ENCODE measurements at regions not wholly inside any gene's neighbourhood (a gene's known extent, or its start where the extent isn't known, plus 50 kb on each side); places are given as distances from the start of the nearest gene placed in this dataset.

DNA sequence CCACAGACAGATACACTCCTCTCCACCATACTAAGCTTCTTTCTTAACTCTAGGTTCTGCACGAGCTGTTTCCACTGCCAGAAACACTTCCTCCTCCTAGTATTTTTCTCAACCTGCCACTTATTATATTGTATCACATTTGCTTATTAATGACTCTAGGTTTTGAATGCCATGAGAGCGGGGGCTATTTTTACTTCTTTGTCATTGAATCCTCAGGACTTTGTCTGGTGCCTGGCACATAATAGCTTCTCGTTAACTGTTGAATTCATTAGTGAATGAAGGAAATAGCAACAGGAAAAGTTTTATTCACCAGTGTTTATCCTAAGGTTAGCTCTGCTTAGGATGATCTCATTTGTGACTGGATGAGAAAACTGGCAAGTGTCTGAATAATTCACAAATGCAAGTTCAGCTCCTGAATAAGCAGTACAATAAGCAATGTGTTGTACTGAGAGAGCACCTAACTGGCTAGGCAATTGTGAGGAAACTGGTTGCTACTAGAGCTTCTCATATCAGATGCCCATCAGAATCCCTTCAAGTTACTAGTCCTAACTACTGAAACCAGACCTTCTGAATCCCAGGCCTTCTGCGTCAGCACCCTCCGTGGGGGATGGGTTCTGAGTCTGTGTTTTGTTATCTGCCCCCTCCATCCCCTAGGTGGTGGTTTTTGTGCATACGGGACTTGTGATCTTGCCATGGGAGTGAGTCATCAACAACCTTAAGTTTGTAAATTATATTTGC lies 92.7 kb downstream of the LSMEM1 start:
- peaks cover 4% of the 10 kb centered on the region for H3K9me3 ChIP-seq
- POLR2A ChIA-PET, result no interaction called here
- peaks cover 0 to 4% of the 10 kb centered on the region in 2 experiments for H3K4me1 ChIP-seq (ENCODE audit: control insufficient read depth in 1 of 2, extremely low read depth in 1 of 2, insufficient read depth in 2 of 2, low read length in 2 of 2)
- WGBS (ENCODE audit: insufficient coverage), result no CpG with 5 or more reads among the region's 6 CpGs
- peaks cover 12 to 18% (median 12%) of the 10 kb centered on the region in 3 donors for H3K4me1 Mint-ChIP-seq
- H3K4me3 ChIP-seq (ENCODE audit: control insufficient read depth in 1 of 2, extremely low read depth in 1 of 2, low read length in 1 of 2), result no peak overlapping the region
- CTCF ChIA-PET, result no interaction called here
- no peak overlapping the region for H3K27ac Mint-ChIP-seq
- H3K4me3 Mint-ChIP-seq, result no peak overlapping the region
- peaks cover 0 to 2% of the 10 kb centered on the region in 2 donors for H3K27me3 Mint-ChIP-seq
- H3K9me3 Mint-ChIP-seq, result peaks cover 0 to 5% (median 2%) of the 10 kb centered on the region in 3 donors
- ATAC-seq (replicated peaks in 1 of 4) (no peak), DNase-seq (no peak)
- H3K36me3 ChIP-seq (ENCODE audit: control insufficient read depth in 2 of 2, extremely low read depth in 1 of 2, insufficient read depth in 1 of 2, low read length in 1 of 2), result no peaks in the 10 kb centered on the region
- no peak overlapping the region for H3K27ac ChIP-seq (ENCODE audit: low read length)
- H3K27me3 ChIP-seq (replicated peaks in 1 of 2; ENCODE audit: control insufficient read depth in 2 of 2, extremely low read depth in 1 of 2, insufficient read depth in 2 of 2, low read length in 1 of 2), result no peaks in the 10 kb centered on the region
- no peaks in the 10 kb centered on the region for H3K36me3 Mint-ChIP-seq

DNA sequence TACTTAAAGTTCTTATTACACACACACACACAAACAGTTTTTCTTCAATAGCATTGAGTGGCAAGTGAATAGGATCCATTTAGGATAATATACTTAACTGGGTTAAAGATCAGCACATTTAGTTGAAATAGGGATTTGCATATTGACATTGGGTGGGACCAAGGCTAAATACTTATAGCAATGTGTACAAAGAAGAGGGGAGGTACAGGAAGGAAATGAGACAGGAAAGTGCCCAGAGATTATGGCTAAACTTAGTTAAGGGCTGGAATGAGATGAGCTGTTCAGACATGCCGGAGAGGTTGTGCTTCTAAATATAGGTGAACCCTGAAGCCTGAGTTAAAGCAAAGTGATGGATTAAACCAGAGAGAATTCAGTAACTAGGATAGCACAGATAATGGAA lies 95.1 kb downstream of the LSMEM1 start:
- CTCF ChIA-PET, result no interaction called here
- ATAC-seq (replicated peaks in 1 of 4) (no peak), DNase-seq (no peak)
- H3K27ac ChIP-seq (ENCODE audit: low read length), result no peak overlapping the region
- no peaks in the 10 kb centered on the region for H3K27me3 ChIP-seq (replicated peaks in 1 of 2; ENCODE audit: control insufficient read depth in 2 of 2, extremely low read depth in 1 of 2, insufficient read depth in 2 of 2, low read length in 1 of 2)
- POLR2A ChIA-PET, result no interaction called here
- Mint-ChIP-seq H3K4me3 (no peak overlapping the region), H3K27me3 (no peaks in the 10 kb centered on the region), H3K36me3 (no peaks in the 10 kb centered on the region), H3K4me1 (peaks cover 12 to 18% (median 12%) of the 10 kb centered on the region in 3 donors), H3K9me3 (peaks cover 0 to 5% (median 2%) of the 10 kb centered on the region in 3 donors), H3K27ac (no peak overlapping the region)
- WGBS (ENCODE audit: insufficient coverage), result 100% methylated on average over 1 of the region's 1 CpG
- peaks cover 0 to 4% of the 10 kb centered on the region in 2 experiments for H3K4me1 ChIP-seq (ENCODE audit: control insufficient read depth in 1 of 2, extremely low read depth in 1 of 2, insufficient read depth in 2 of 2, low read length in 2 of 2)
- peaks cover 4% of the 10 kb centered on the region for H3K9me3 ChIP-seq
- no peaks in the 10 kb centered on the region for H3K36me3 ChIP-seq (ENCODE audit: control insufficient read depth in 2 of 2, extremely low read depth in 1 of 2, insufficient read depth in 1 of 2, low read length in 1 of 2)
- H3K4me3 ChIP-seq (ENCODE audit: control insufficient read depth in 1 of 2, extremely low read depth in 1 of 2, low read length in 1 of 2), result no peak overlapping the region

DNA sequence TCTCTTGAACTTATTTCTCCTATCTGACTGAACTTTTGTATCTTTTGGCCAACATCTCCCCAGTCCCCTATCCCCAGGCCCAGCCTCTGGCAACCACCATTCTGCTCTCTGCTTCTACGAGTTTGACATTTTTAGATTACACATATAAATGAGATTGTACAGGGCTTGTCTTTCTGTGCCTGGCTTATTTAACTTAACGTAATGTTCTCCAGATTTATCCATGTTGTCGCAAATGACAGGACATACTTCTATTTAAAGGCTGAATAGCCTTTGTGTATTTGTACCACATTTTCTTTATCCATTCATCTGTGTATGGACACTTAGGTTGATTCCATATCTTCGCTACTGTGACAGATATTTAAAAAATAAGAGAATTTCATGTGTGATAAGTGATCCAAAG lies 98.6 kb downstream of the LSMEM1 start:
- Histone ChIP-seq H3K27ac (ENCODE audit: low read length) (no peak overlapping the region), H3K36me3 (ENCODE audit: control insufficient read depth in 2 of 2, extremely low read depth in 1 of 2, insufficient read depth in 1 of 2, low read length in 1 of 2) (no peaks in the 10 kb centered on the region), H3K27me3 (replicated peaks in 1 of 2; ENCODE audit: control insufficient read depth in 2 of 2, extremely low read depth in 1 of 2, insufficient read depth in 2 of 2, low read length in 1 of 2) (peaks cover 0 to 3% of the 10 kb centered on the region in 2 experiments), H3K4me1 (ENCODE audit: control insufficient read depth in 1 of 2, extremely low read depth in 1 of 2, insufficient read depth in 2 of 2, low read length in 2 of 2) (no peaks in the 10 kb centered on the region), H3K9me3 (peaks cover 4% of the 10 kb centered on the region), H3K4me3 (ENCODE audit: control insufficient read depth in 1 of 2, extremely low read depth in 1 of 2, low read length in 1 of 2) (no peak overlapping the region)
- ATAC-seq (replicated peaks in 1 of 4) (no peak), DNase-seq (no peak)
- Mint-ChIP-seq H3K27ac (no peak overlapping the region), H3K9me3 (peaks cover 0 to 5% (median 2%) of the 10 kb centered on the region in 3 donors), H3K4me1 (no peaks in the 10 kb centered on the region), H3K27me3 (peaks cover 0 to 4% of the 10 kb centered on the region in 2 donors), H3K36me3 (no peaks in the 10 kb centered on the region), H3K4me3 (no peak overlapping the region)
- ChIA-PET POLR2A (no interaction called here), CTCF (no interaction called here)
- 67% methylated on average over 1 of the region's 4 CpGs for WGBS (ENCODE audit: insufficient coverage)

DNA sequence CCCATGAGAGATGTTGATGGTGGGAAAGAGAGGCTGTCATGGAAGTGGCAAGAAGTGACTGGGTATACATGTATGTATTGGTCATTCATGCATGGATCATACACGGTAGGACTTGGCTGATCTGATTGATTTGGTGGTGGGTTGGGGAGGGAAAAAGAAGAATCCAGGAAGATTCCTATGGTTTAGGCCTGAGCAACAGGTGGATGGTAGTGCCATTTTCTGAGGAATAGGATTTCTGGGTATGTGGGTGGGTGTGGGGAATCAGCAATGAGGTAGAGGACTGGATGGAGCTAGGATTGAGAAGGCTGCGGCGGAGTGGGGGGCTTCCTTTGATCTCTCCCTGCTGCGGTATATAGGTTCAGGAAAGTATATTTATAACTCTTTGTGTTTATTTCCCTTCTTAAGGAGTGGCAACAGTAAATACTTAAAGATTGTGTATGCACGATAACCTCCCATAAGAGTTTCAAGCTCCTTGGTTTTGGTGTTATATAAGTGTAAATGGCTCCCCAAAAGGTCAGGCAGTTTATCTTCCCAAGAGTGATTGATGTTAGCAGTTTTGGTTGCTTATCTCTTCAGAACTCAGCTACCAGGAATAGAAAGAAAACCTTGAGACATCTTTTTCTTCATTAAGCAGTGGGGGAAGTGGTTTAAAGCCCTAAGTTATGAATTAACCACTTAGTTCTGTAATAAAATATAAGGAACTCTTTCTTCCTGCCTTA lies 100.1 kb downstream of the LSMEM1 start:
- ATAC-seq (replicated peaks in 1 of 4), result no peak
- peaks cover 0 to 7% of the 10 kb centered on the region in 2 donors for H3K27me3 Mint-ChIP-seq
- Histone ChIP-seq H3K4me3 (ENCODE audit: control insufficient read depth in 1 of 2, extremely low read depth in 1 of 2, low read length in 1 of 2) (no peak overlapping the region), H3K36me3 (ENCODE audit: control insufficient read depth in 2 of 2, extremely low read depth in 1 of 2, insufficient read depth in 1 of 2, low read length in 1 of 2) (no peaks in the 10 kb centered on the region), H3K27ac (ENCODE audit: low read length) (no peak overlapping the region), H3K27me3 (replicated peaks in 1 of 2; ENCODE audit: control insufficient read depth in 2 of 2, extremely low read depth in 1 of 2, insufficient read depth in 2 of 2, low read length in 1 of 2) (peaks cover 0 to 3% of the 10 kb centered on the region in 2 experiments), H3K9me3 (peaks cover 4% of the 10 kb centered on the region), H3K4me1 (ENCODE audit: control insufficient read depth in 1 of 2, extremely low read depth in 1 of 2, insufficient read depth in 2 of 2, low read length in 2 of 2) (no peaks in the 10 kb centered on the region)
- no peak overlapping the region for H3K4me3 Mint-ChIP-seq
- 100% methylated on average over 2 of the region's 5 CpGs for WGBS (ENCODE audit: insufficient coverage)
- no peak overlapping the region for H3K27ac Mint-ChIP-seq
- POLR2A ChIA-PET, result no interaction called here
- no peak for DNase-seq
- H3K36me3 Mint-ChIP-seq, result no peaks in the 10 kb centered on the region
- CTCF ChIA-PET, result no interaction called here
- H3K4me1 Mint-ChIP-seq, result no peaks in the 10 kb centered on the region
- peaks cover 0 to 5% (median 2%) of the 10 kb centered on the region in 3 donors for H3K9me3 Mint-ChIP-seq

DNA sequence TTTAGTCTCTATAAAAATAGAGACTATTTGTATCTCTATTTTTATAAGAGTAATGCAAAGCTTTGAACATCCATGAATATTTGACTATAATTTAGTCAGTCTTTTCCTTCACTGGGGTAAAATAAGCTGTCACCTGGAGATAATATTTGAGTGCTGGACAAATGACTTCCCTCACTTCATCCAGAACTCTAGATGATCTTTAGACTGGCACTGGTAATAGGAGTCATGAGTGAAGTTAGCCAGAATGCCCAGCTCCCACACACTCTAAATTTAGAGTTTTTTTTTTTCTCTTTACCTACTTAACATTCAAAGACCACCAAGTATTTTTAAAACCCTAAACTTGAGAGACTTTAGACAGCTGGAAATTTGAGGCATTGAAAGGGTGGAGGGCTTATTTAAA lies 100.7 kb downstream of the LSMEM1 start:
- ChIA-PET CTCF (no interaction called here), POLR2A (interaction anchor here in 1 of 2 donors (0.7 kb wide), 1 partner anchor 932 kb away, joined by 4 read pairs; no protein-coding TSS in a partner anchor)
- no peak for DNase-seq
- H3K27me3 ChIP-seq (replicated peaks in 1 of 2; ENCODE audit: control insufficient read depth in 2 of 2, extremely low read depth in 1 of 2, insufficient read depth in 2 of 2, low read length in 1 of 2), result peaks cover 0 to 3% of the 10 kb centered on the region in 2 experiments
- no peaks in the 10 kb centered on the region for H3K36me3 ChIP-seq (ENCODE audit: control insufficient read depth in 2 of 2, extremely low read depth in 1 of 2, insufficient read depth in 1 of 2, low read length in 1 of 2)
- H3K4me3 ChIP-seq (ENCODE audit: control insufficient read depth in 1 of 2, extremely low read depth in 1 of 2, low read length in 1 of 2), result no peak overlapping the region
- Mint-ChIP-seq H3K4me1 (no peaks in the 10 kb centered on the region), H3K4me3 (no peak overlapping the region), H3K27ac (no peak overlapping the region), H3K9me3 (peaks cover 0 to under 1% (median under 1%) of the 10 kb centered on the region in 3 donors), H3K27me3 (peaks cover 0 to 10% of the 10 kb centered on the region in 2 donors), H3K36me3 (no peaks in the 10 kb centered on the region)
- H3K27ac ChIP-seq (ENCODE audit: low read length), result no peak overlapping the region
- ATAC-seq (replicated peaks in 1 of 4), result no peak
- H3K9me3 ChIP-seq, result no peaks in the 10 kb centered on the region
- H3K4me1 ChIP-seq (ENCODE audit: control insufficient read depth in 1 of 2, extremely low read depth in 1 of 2, insufficient read depth in 2 of 2, low read length in 2 of 2), result no peaks in the 10 kb centered on the region

DNA sequence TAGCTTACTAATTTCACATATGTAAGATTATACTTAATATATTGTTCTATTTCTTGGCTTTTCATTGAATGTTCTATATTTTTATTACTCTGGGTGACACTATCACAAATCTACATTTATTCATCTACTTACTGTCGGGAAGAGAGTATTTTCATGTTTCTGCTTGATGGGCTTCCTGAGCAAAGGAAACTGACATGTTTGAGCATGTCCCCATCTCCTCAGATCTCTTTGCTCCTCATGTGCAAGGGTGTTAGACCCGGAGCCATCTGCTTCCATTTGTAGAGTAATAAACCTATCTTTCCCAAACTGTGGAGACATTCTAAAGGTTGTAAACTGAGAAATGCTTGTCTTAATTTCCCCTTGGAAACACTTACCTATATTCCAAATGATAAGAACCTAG lies 103.5 kb downstream of the LSMEM1 start:
- no peak for DNase-seq
- no peak overlapping the region for H3K4me3 ChIP-seq (ENCODE audit: control insufficient read depth in 1 of 2, extremely low read depth in 1 of 2, low read length in 1 of 2)
- no peaks in the 10 kb centered on the region for H3K4me1 ChIP-seq (ENCODE audit: control insufficient read depth in 1 of 2, extremely low read depth in 1 of 2, insufficient read depth in 2 of 2, low read length in 2 of 2)
- Mint-ChIP-seq H3K9me3 (no peaks in the 10 kb centered on the region), H3K27ac (no peak overlapping the region), H3K4me1 (no peaks in the 10 kb centered on the region), H3K27me3 (peaks cover 13% of the 10 kb centered on the region in 2 donors), H3K36me3 (no peaks in the 10 kb centered on the region), H3K4me3 (no peak overlapping the region)
- no CpG with 5 or more reads among the region's 2 CpGs for WGBS (ENCODE audit: insufficient coverage)
- no peak for ATAC-seq (replicated peaks in 1 of 4)
- peaks cover 0 to 16% of the 10 kb centered on the region in 2 experiments for H3K27me3 ChIP-seq (replicated peaks in 1 of 2; ENCODE audit: control insufficient read depth in 2 of 2, extremely low read depth in 1 of 2, insufficient read depth in 2 of 2, low read length in 1 of 2)
- H3K9me3 ChIP-seq, result no peaks in the 10 kb centered on the region
- CTCF ChIA-PET, result no interaction called here
- POLR2A ChIA-PET, result no interaction called here
- no peaks in the 10 kb centered on the region for H3K36me3 ChIP-seq (ENCODE audit: control insufficient read depth in 2 of 2, extremely low read depth in 1 of 2, insufficient read depth in 1 of 2, low read length in 1 of 2)
- no peak overlapping the region for H3K27ac ChIP-seq (ENCODE audit: low read length)

All from T-cell (primary cell).